SK-N-SH (cell line): ENCODE measurements at regions not wholly inside any gene's neighbourhood (a gene's known extent, or its start where the extent isn't known, plus 50 kb on each side); places are given as distances from the start of the nearest gene placed in this dataset.

ENCODE experiments used
- CTCF ChIA-PET: fragments of 300-600, 350-600 bp; formaldehyde crosslinking; extraction: SDS; loops from one replicate; lab custom pipeline; 2021; lab: Yijun Ruan, JAX
- POLR2A ChIA-PET: fragments of 350-600 bp; sonication (Branson Sonifier 250); formaldehyde crosslinking; extraction: SDS; loops from one replicate; lab custom pipeline; 2020; ENCODE audit warnings: antibody characterized with exemption, inconsistent platforms; lab: Yijun Ruan, JAX
- DNase-seq: peaks from one replicate; pipeline ENCODE4 v3.0.0; 2012
- H2AFZ ChIP-seq: fragments of 200-600 bp; sonication (generic); 2 replicates; pipeline ENCODE4 v1.8.1; 2016; ENCODE audit warnings: antibody characterized with exemption, mild to moderate bottlenecking, low read depth
- H3F3A ChIP-seq: fragments of 200-600 bp; sonication (generic); replicated peaks from 2 replicates; pipeline ENCODE3; 2016; ENCODE audit warnings: antibody characterized with exemption, mild to moderate bottlenecking; ENCODE audit not compliant: insufficient read depth
- H3K27ac ChIP-seq, 2 experiments: fragments of 200-500 bp in 1 of 2; fragments of 200-600 bp in 1 of 2; sonication (Bioruptor generic) in 1 of 2; sonication (generic), shearing (Covaris generic) in 1 of 2; 2 replicates each; pipeline versions ENCODE4 v1.5.1 to v1.6.1; 2014 to 2016; ENCODE audit warnings: low read depth in 2 of 2, inconsistent platforms in 1 of 2, low read length in 1 of 2, mild to moderate bottlenecking in 1 of 2, mixed read lengths in 1 of 2
- H3K27me3 ChIP-seq: fragments of 200-600 bp; sonication (generic), shearing (Covaris generic); 2 replicates; pipeline ENCODE4 v1.6.1; 2016; ENCODE audit warnings: mixed run types; ENCODE audit not compliant: insufficient read depth
- H3K36me3 ChIP-seq, 2 experiments: fragments of 200-500 bp in 1 of 2; fragments of 200-600 bp in 1 of 2; sonication (Bioruptor generic) in 1 of 2; sonication (generic) in 1 of 2; replicated peaks in 1 of 2; 2 replicates each; pipeline versions ENCODE3 to v1.5.1; 2014 to 2016; ENCODE audit warnings: low read length in 1 of 2, mild to moderate bottlenecking in 1 of 2; ENCODE audit not compliant: insufficient read depth in 2 of 2, control insufficient read depth in 1 of 2
- H3K4me1 ChIP-seq, 2 experiments: fragments of 200-500 bp in 1 of 2; fragments of 200-600 bp in 1 of 2; sonication (Bioruptor generic) in 1 of 2; sonication (generic), shearing (Covaris generic) in 1 of 2; 2 replicates each; pipeline versions ENCODE4 v1.5.1 to v1.6.1; 2014 to 2016; ENCODE audit warnings: low read depth in 1 of 2, low read length in 1 of 2, mixed run types in 1 of 2; ENCODE audit not compliant: insufficient read depth in 2 of 2, control insufficient read depth in 1 of 2
- H3K4me2 ChIP-seq: fragments of 200-600 bp; sonication (generic), shearing (Covaris generic); 2 replicates; pipeline ENCODE4 v1.6.1; 2017; ENCODE audit warnings: mixed run types
- H3K4me3 ChIP-seq, 2 experiments: fragments of 200-500 bp in 1 of 2; fragments of 200-600 bp in 1 of 2; sonication (Bioruptor generic) in 1 of 2; sonication (generic), shearing (Covaris generic) in 1 of 2; 2 replicates each; pipeline versions ENCODE4 v1.5.1 to v1.8.1; 2014 to 2016; ENCODE audit warnings: low read depth in 2 of 2, inconsistent platforms in 1 of 2, low read length in 1 of 2, mild to moderate bottlenecking in 1 of 2, mixed read lengths in 1 of 2, moderate library complexity in 1 of 2
- H3K79me2 ChIP-seq: fragments of 200-600 bp; sonication (generic); 2 replicates; pipeline ENCODE4 v1.8.1; 2017; ENCODE audit warnings: mild to moderate bottlenecking; ENCODE audit not compliant: insufficient read depth
- H3K9ac ChIP-seq: fragments of 200-600 bp; sonication (generic); 2 replicates; pipeline ENCODE4 v1.6.1; 2017; ENCODE audit warnings: mixed run types
- H3K9me2 ChIP-seq: fragments of 200-600 bp; sonication (generic); 2 replicates; pipeline ENCODE4 v1.6.1; 2017; ENCODE audit warnings: mixed run types
- H3K9me3 ChIP-seq: fragments of 200-600 bp; sonication (generic); 2 replicates; pipeline ENCODE4 v1.6.1; 2017; ENCODE audit warnings: mixed run types, mild to moderate bottlenecking, moderate library complexity
- H4K20me1 ChIP-seq: fragments of 200-600 bp; sonication (generic); 2 replicates; pipeline ENCODE4 v1.6.1; 2017; ENCODE audit warnings: mild to moderate bottlenecking, mixed run types; ENCODE audit not compliant: insufficient read depth
- ELF1 ChIP-seq: IDR thresholded peaks from 2 replicates; pipeline ENCODE4 v1.4.0; 2012
- EP300 ChIP-seq, 2 experiments: IDR thresholded peaks; 2 replicates each; pipeline versions ENCODE4 v1.4.0 to v1.6.1; 2012; ENCODE audit warnings: borderline replicate concordance in 1 of 2, low read depth in 1 of 2, low read length in 1 of 2
- EZH2phosphoT487 ChIP-seq: fragments of 200-600 bp; sonication (generic); IDR thresholded peaks from 2 replicates; pipeline ENCODE4 v1.6.1; 2017; ENCODE audit warnings: low read depth, mixed run types, mild to moderate bottlenecking, antibody characterized with exemption, moderate library complexity, borderline replicate concordance
- FOXJ3 ChIP-seq: sonication (generic); formaldehyde crosslinking; IDR thresholded peaks from 2 replicates; pipeline ENCODE4 v1.5.1; 2020; ENCODE audit warnings: mild to moderate bottlenecking, missing genetic modification reagents
- FOXM1 ChIP-seq: IDR thresholded peaks from 2 replicates; pipeline ENCODE4 v1.4.0; 2012; ENCODE audit warnings: low read depth, mild to moderate bottlenecking
- MXI1 ChIP-seq: IDR thresholded peaks from 2 replicates; pipeline ENCODE4 v1.6.1; 2012; ENCODE audit warnings: mild to moderate bottlenecking, low read depth, low read length, improper control_type of control experiment
- NFIC ChIP-seq: IDR thresholded peaks from 2 replicates; pipeline ENCODE4 v1.4.0; 2012; ENCODE audit warnings: borderline replicate concordance
- RCOR1 ChIP-seq: fragments of 150-350 bp; IDR thresholded peaks from 2 replicates; pipeline ENCODE4 v1.6.1; 2017; ENCODE audit warnings: antibody characterized with exemption, low read length
- TCF12 ChIP-seq: IDR thresholded peaks from 2 replicates; pipeline ENCODE4 v1.4.0; 2012
- TEAD4 ChIP-seq: IDR thresholded peaks from 2 replicates; pipeline ENCODE4 v1.4.0; 2012; ENCODE audit warnings: mild to moderate bottlenecking, borderline replicate concordance; ENCODE audit not compliant: insufficient read depth
- WGBS: methylation state at CpG from one replicate; pipeline ENCODE4 v1.1.6; 2017; ENCODE audit warnings: low lambda C conversion rate; 5-methylcytosine and 5-hydroxymethylcytosine counted together
- TF ChIP-seq, protein P1 (sequence below): fragments of 200-600 bp; sonication (generic); IDR thresholded peaks from 2 replicates; pipeline ENCODE4 v1.6.1; 2017; ENCODE audit warnings: antibody characterized with exemption, mild to moderate bottlenecking, moderate library complexity
- TF ChIP-seq, protein P2 (sequence below): IDR thresholded peaks from 2 replicates; pipeline ENCODE4 v1.4.0; 2012; ENCODE audit warnings: low read depth
- TF ChIP-seq, protein P3 (sequence below): fragments of 150-350 bp; IDR thresholded peaks from 2 replicates; pipeline ENCODE4 v1.6.1; 2016; ENCODE audit warnings: mild to moderate bottlenecking, low read depth, low read length
- TF ChIP-seq, protein P4 (sequence below): IDR thresholded peaks from 2 replicates; pipeline ENCODE4 v1.4.0; 2012; ENCODE audit warnings: low read depth, borderline replicate concordance
- TF ChIP-seq, protein P5 (sequence below): IDR thresholded peaks from 2 replicates; pipeline ENCODE4 v1.6.1; 2012; ENCODE audit warnings: mild to moderate bottlenecking, low read depth, low read length, moderate library complexity
- TF ChIP-seq, protein P6 (sequence below): fragments of 150-350 bp; IDR thresholded peaks from 2 replicates; pipeline ENCODE4 v1.6.1; 2017; ENCODE audit warnings: antibody characterized with exemption, low read length, low read depth, borderline replicate concordance

DNA sequence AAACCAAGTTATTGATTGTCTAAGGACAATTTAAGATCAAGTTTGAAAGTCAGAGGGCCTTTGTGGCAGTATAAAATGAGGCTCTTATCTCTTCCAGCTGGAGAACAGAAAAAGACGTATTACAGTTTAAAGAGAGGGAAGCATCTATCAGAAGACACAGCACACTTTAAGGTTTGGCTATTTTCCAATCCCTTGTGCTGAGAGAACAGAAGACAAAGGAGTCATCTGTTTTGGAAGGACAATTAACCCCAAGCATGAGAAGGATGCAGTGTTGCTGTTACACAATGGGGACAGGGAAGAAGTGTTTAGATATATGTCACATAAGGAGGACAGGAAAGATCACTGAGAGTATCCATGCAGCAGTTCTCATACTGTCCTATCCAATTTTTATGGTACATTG is 1224.2 kb upstream of the SORCS1 start:
- H3K4me1 ChIP-seq, result peaks cover 3 to 21% of the 10 kb centered on the region in 2 experiments; a peak in 3 of 4 replicates
- 59% methylated on average over 1 of the region's 1 CpG for WGBS
- peak overlapping the region in 1 of 2 experiments; percentile 34; a peak in 2 of 4 replicates for H3K27ac ChIP-seq
- TF ChIP-seq TCF12, result 0 out of 2 replicates have a peak, but pooled peaks have one; percentile 5
- TF ChIP-seq, protein P1, sequence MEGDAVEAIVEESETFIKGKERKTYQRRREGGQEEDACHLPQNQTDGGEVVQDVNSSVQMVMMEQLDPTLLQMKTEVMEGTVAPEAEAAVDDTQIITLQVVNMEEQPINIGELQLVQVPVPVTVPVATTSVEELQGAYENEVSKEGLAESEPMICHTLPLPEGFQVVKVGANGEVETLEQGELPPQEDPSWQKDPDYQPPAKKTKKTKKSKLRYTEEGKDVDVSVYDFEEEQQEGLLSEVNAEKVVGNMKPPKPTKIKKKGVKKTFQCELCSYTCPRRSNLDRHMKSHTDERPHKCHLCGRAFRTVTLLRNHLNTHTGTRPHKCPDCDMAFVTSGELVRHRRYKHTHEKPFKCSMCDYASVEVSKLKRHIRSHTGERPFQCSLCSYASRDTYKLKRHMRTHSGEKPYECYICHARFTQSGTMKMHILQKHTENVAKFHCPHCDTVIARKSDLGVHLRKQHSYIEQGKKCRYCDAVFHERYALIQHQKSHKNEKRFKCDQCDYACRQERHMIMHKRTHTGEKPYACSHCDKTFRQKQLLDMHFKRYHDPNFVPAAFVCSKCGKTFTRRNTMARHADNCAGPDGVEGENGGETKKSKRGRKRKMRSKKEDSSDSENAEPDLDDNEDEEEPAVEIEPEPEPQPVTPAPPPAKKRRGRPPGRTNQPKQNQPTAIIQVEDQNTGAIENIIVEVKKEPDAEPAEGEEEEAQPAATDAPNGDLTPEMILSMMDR, result no peak
- TF ChIP-seq, all 33 proteins: peak for 1
- no peak for DNase-seq
- Histone ChIP-seq H3F3A (peaks cover 4% of the 10 kb centered on the region), H3K79me2 (no peaks in the 10 kb centered on the region), H3K9me2 (no peaks in the 10 kb centered on the region), H3K9ac (no peak overlapping the region), H2AFZ (no peak overlapping the region), H3K27me3 (no peaks in the 10 kb centered on the region), H3K9me3 (no peaks in the 10 kb centered on the region), H3K36me3 (no peaks in the 10 kb centered on the region), H3K4me3 (no peak overlapping the region), H3K4me2 (no peak overlapping the region), H4K20me1 (no peaks in the 10 kb centered on the region)
- CTCF ChIA-PET, result interaction anchor here (0.6 kb wide), 1 partner anchor 1740 kb away, joined by 3 read pairs; no protein-coding TSS in a partner anchor
- POLR2A ChIA-PET, result no interaction called here

DNA sequence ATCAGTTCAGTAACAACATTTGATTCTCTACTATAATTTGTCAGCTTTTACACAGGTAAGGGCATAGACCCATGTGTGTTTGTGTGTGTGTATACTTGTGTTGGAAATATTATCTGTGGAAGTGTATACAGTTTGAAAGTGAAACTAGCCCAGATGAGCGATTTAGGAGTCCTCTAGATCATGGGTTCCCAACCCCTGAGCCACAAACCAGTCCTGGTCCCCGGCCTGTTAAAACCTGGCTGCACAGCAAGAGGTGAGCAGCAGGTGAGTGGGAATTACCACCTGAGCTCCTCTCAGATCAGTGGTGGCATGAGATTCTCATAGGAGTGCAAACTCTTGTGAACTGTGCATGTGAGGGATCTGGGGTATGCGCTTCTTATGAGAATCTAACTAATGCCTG is 1221.5 kb upstream of the SORCS1 start:
- CTCF ChIA-PET, result no interaction called here
- no peak overlapping the region for H3K27ac ChIP-seq
- no peaks in the 10 kb centered on the region for H4K20me1 ChIP-seq
- H3K4me3 ChIP-seq, result no peak overlapping the region
- POLR2A ChIA-PET, result no interaction called here
- H3K4me2 ChIP-seq, result no peak overlapping the region
- H3K9me3 ChIP-seq, result no peaks in the 10 kb centered on the region
- no peaks in the 10 kb centered on the region for H3F3A ChIP-seq
- H3K36me3 ChIP-seq, result no peaks in the 10 kb centered on the region
- H3K9ac ChIP-seq, result no peak overlapping the region
- no peak for DNase-seq
- TF ChIP-seq, protein P2, sequence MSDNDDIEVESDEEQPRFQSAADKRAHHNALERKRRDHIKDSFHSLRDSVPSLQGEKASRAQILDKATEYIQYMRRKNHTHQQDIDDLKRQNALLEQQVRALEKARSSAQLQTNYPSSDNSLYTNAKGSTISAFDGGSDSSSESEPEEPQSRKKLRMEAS, result no peak
- no peak for TF ChIP-seq RCOR1
- TF ChIP-seq, protein P3, sequence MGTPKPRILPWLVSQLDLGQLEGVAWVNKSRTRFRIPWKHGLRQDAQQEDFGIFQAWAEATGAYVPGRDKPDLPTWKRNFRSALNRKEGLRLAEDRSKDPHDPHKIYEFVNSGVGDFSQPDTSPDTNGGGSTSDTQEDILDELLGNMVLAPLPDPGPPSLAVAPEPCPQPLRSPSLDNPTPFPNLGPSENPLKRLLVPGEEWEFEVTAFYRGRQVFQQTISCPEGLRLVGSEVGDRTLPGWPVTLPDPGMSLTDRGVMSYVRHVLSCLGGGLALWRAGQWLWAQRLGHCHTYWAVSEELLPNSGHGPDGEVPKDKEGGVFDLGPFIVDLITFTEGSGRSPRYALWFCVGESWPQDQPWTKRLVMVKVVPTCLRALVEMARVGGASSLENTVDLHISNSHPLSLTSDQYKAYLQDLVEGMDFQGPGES, result no peak
- no peak for TF ChIP-seq EZH2phosphoT487
- no peak for TF ChIP-seq TEAD4
- TF ChIP-seq, protein P4, sequence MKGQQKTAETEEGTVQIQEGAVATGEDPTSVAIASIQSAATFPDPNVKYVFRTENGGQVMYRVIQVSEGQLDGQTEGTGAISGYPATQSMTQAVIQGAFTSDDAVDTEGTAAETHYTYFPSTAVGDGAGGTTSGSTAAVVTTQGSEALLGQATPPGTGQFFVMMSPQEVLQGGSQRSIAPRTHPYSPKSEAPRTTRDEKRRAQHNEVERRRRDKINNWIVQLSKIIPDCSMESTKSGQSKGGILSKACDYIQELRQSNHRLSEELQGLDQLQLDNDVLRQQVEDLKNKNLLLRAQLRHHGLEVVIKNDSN, result no peak
- no peak for TF ChIP-seq ELF1
- TF ChIP-seq, protein P5, sequence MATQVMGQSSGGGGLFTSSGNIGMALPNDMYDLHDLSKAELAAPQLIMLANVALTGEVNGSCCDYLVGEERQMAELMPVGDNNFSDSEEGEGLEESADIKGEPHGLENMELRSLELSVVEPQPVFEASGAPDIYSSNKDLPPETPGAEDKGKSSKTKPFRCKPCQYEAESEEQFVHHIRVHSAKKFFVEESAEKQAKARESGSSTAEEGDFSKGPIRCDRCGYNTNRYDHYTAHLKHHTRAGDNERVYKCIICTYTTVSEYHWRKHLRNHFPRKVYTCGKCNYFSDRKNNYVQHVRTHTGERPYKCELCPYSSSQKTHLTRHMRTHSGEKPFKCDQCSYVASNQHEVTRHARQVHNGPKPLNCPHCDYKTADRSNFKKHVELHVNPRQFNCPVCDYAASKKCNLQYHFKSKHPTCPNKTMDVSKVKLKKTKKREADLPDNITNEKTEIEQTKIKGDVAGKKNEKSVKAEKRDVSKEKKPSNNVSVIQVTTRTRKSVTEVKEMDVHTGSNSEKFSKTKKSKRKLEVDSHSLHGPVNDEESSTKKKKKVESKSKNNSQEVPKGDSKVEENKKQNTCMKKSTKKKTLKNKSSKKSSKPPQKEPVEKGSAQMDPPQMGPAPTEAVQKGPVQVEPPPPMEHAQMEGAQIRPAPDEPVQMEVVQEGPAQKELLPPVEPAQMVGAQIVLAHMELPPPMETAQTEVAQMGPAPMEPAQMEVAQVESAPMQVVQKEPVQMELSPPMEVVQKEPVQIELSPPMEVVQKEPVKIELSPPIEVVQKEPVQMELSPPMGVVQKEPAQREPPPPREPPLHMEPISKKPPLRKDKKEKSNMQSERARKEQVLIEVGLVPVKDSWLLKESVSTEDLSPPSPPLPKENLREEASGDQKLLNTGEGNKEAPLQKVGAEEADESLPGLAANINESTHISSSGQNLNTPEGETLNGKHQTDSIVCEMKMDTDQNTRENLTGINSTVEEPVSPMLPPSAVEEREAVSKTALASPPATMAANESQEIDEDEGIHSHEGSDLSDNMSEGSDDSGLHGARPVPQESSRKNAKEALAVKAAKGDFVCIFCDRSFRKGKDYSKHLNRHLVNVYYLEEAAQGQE, result no peak
- TF ChIP-seq EP300 (IDR thresholded peaks at IDR 0.05; ENCODE audit: borderline replicate concordance in 1 of 2, low read depth in 1 of 2, low read length in 1 of 2), result no peak
- no peak for TF ChIP-seq MXI1
- TF ChIP-seq NFIC, result no peak
- no peak for TF ChIP-seq FOXM1
- TF ChIP-seq FOXJ3 (CRISPR knock-in tag), result no peak
- TF ChIP-seq, protein P6, sequence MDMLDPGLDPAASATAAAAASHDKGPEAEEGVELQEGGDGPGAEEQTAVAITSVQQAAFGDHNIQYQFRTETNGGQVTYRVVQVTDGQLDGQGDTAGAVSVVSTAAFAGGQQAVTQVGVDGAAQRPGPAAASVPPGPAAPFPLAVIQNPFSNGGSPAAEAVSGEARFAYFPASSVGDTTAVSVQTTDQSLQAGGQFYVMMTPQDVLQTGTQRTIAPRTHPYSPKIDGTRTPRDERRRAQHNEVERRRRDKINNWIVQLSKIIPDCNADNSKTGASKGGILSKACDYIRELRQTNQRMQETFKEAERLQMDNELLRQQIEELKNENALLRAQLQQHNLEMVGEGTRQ, result no peak
- TF ChIP-seq, protein P1, result no peak
- TF ChIP-seq, all 33 proteins: peak for 0
- Histone ChIP-seq H3K9me2 (no peaks in the 10 kb centered on the region), H3K27me3 (no peaks in the 10 kb centered on the region), H2AFZ (no peak overlapping the region), H3K79me2 (no peaks in the 10 kb centered on the region), H3K4me1 (peaks cover 3 to 6% of the 10 kb centered on the region in 2 experiments; a peak in 3 of 4 replicates)
- 72% methylated on average over 3 of the region's 3 CpGs for WGBS
